Retinal pigment epithelial cell (primary cell): ENCODE measurements at regions not wholly inside any gene's neighbourhood (a gene's known extent, or its start where the extent isn't known, plus 50 kb on each side); places are given as distances from the start of the nearest gene placed in this dataset.

Experiments used
- DNase-seq: peaks from one replicate; pipeline ENCODE4 v3.0.0-alpha.2; 2010; ENCODE audit warnings: low read depth
- H3K4me3 ChIP-seq: 2 replicates; pipeline ENCODE4 v1.5.1; 2011; ENCODE audit warnings: mild to moderate bottlenecking, low read length, control low read depth, moderate library complexity
- TF ChIP-seq, protein P1 (sequence below): conservative IDR thresholded peaks from 2 replicates; pipeline ENCODE4 v1.5.1; 2011; ENCODE audit warnings: low read depth, low read length, control low read depth, inconsistent platforms

DNA sequence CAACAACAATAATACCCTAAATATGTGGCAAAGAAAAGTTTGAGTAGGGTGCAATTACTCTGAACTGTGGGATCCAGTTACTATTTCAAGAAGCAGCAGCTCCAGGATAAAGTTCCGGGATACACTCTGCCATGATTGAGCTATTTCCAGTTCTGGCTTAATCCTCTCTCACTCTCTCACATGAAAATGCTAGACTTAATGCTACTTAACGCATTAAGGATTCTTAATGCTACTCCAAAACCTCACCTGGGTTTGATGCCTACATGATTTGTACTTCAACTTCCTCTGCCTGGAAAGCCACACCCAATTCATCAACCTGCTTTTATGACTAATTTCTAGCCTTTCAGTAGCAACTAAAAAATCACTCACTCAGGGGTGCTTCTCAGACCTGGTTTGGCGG lies 151.1 kb upstream of the HNMT start:
- H3K4me3 ChIP-seq, result no peak overlapping the region
- no peak for DNase-seq
- TF ChIP-seq, protein P1, sequence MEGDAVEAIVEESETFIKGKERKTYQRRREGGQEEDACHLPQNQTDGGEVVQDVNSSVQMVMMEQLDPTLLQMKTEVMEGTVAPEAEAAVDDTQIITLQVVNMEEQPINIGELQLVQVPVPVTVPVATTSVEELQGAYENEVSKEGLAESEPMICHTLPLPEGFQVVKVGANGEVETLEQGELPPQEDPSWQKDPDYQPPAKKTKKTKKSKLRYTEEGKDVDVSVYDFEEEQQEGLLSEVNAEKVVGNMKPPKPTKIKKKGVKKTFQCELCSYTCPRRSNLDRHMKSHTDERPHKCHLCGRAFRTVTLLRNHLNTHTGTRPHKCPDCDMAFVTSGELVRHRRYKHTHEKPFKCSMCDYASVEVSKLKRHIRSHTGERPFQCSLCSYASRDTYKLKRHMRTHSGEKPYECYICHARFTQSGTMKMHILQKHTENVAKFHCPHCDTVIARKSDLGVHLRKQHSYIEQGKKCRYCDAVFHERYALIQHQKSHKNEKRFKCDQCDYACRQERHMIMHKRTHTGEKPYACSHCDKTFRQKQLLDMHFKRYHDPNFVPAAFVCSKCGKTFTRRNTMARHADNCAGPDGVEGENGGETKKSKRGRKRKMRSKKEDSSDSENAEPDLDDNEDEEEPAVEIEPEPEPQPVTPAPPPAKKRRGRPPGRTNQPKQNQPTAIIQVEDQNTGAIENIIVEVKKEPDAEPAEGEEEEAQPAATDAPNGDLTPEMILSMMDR, result no peak

DNA sequence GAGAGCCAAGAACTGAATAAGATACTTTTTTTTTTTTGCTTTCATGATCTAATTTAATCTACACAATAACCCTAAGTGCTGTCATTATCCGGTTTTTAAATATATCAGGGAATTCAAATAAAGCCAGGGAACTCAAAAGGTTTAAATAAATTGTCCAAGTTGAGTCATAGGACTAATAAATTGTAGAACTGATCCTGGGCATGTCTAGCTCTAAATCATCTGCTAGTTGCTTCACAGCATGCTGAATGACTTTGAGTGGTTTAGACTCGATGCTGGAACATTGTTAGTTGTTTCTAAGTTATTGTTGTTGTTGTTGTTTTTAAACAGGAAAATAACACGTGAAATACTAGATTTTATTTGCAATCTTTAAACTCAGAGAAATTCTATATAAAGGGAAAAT lies 147.2 kb upstream of the HNMT start:
- TF ChIP-seq, protein P1, result no peak
- DNase-seq, result no peak
- H3K4me3 ChIP-seq, result no peak overlapping the region

DNA sequence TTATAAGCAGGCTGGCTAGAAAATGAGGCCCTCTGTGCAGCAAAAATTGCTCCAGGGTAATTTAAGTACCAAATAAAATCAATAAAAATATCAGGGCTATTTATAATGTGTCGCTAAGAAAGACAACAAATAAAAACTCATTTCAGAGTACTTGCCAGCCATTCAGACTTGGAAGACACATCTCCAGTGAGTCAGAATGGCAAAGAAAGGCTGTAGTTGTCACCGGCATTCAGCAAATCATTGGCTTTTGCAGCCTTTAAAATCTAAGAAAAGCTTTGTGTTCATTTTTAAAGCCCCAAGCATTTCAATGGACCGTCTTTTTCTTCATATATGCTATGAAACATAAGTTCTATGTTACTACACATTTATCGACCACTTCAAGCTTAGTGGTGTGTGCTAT lies 141.1 kb upstream of the HNMT start:
- TF ChIP-seq, protein P1, result no peak
- no peak for DNase-seq
- H3K4me3 ChIP-seq, result no peak overlapping the region

DNA sequence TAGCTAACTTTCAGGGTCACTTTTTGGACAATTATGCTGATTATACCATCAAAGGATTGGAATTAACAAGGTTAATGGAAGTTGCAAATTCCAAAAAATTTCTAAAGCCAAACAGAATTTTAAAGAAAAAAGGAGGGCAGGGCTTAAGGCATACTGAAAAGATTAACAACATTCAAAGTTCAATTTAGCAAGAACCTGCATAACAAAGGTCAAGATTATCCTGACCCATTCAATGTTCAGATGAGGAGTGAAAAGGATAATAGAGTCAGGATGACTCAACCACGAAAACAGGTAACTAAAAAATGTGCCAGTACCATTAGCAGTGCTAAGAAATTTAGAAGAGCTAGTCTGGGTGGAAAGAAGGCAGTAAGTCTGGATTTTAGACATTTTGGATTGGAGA lies 139.8 kb upstream of the HNMT start:
- TF ChIP-seq, protein P1, result no peak
- DNase-seq, result no peak
- no peak overlapping the region for H3K4me3 ChIP-seq

DNA sequence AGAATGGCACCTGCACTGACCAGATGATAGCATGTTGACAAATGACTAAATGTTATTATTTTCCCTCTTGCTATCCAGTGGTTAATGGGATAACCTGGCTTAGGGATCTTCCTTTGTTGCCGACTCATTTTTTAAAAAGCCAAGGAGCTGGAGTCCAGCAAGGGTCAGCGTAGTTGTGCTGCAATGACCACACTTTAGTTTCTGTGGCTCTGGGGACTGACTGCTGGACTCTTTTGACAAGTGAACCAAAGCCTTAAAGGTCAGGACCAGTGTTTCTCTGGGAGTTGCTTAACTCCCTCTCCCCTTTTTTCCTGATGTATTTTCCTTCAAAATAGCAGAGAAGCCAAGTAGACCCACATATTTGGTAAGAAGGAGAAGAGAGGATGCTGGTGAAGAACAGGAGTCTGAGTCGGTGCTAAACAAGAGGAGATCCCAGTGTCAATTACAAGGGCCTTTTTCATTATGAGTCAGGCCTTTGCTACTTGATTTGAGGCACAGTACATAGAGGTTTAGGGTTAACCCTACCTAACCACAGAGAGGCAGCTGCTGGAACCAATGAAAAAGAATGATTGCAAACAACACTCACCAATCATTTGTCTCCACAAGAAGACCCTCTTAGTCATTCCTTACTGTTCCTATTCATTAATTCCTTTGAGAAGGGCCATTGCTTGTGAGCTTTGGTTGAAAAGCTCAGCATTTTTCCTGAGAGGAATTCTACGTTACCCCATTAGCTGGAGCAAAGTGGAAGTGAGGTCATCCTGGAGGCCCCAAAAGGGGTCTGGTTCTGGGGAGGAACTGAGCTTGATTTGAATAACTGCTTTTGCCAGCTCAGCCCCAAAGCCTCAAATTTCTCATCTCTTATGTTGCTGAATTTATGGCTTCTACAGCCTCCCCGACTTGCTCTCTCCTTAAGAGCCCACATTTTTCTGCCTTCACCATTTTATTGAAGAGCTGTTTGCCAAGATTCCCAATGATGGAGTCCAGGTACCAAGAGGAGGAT lies 137.6 kb upstream of the HNMT start:
- H3K4me3 ChIP-seq, result no peak overlapping the region
- DNase-seq, result no peak
- TF ChIP-seq, protein P1, result no peak

DNA sequence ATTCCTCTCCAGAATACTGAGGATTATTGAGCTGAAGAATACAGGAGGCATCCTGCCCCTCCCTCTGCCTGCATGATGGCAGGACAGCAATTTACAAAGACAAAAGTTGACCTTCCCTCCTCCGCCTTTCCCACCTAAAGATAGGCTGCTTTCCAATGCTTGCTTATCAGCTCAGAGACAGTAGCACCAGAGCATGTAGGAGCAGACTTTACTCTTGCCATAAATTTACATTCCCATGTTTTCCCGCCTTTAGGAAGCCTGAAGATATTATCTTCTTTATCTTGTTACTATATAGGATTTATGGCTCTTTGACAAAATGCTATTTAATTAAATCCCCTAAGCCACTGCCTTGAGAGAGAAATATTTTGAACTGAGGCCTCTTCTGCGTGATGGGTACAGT lies 135.6 kb upstream of the HNMT start:
- DNase-seq, result no peak
- TF ChIP-seq, protein P1, result no peak
- H3K4me3 ChIP-seq, result no peak overlapping the region

DNA sequence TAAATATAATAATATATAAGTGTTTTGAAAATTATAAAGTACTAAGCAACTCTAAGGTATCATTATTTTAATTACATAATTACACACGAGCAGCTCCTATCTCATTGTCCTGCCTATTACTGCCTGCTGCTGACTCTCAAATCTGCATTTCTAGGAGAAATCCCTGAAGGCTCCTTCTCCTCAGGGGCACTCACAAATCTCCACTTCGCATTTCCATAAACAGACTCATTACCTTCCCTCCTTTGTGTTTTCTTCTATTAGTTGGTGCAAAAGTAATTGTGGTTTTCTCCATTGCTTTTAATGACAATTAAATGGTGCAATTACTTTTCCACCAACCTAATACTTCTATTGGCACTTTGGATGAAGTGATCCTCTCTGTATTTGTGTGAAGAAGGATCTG lies 135.0 kb upstream of the HNMT start:
- TF ChIP-seq, protein P1, result no peak
- no peak overlapping the region for H3K4me3 ChIP-seq
- no peak for DNase-seq
